IMR-90 (cell line): ENCODE measurements at regions not wholly inside any gene's neighbourhood (a gene's known extent, or its start where the extent isn't known, plus 50 kb on each side); places are given as distances from the start of the nearest gene placed in this dataset.

Experiments
- ATAC-seq: fragments of 200-7000 bp; cut with Tn5 transposase; 2 replicates; pipeline ENCODE4 v1.9.1; 2020; ENCODE audit warnings: low read depth, mild to moderate bottlenecking, moderate library complexity
- BruUV-seq: library from RNA; stranded (reverse); fragments of 400-500 nt; replicated peaks from 2 replicates; lab custom pipeline; 2021; lab: Mats Ljungman, UMichigan
- CTCF ChIA-PET: fragments of 300-600 bp; formaldehyde crosslinking; extraction: SDS; loops from one replicate; lab custom pipeline; 2021; ENCODE audit warnings: antibody characterized with exemption; lab: Yijun Ruan, JAX
- POLR2A ChIA-PET: fragments of 300-600 bp; sonication (Branson Sonifier 250); formaldehyde crosslinking; loops from one replicate; lab custom pipeline; 2022; ENCODE audit warnings: antibody characterized with exemption; ENCODE audit not compliant: unreplicated experiment; lab: Charles Lee
- DNase-seq: peaks from one replicate; pipeline ENCODE4 v3.0.0; 2013
- H2AFZ ChIP-seq: replicated peaks from 2 replicates; pipeline ENCODE3; 2013; ENCODE audit warnings: low read length, mild to moderate bottlenecking; ENCODE audit not compliant: poor library complexity
- H2AK5ac ChIP-seq: 2 replicates; pipeline ENCODE4 v1.6.1; 2013; ENCODE audit warnings: low read depth, low read length, inconsistent platforms
- H2AK9ac ChIP-seq: replicated peaks from 2 replicates; pipeline ENCODE3; 2013; ENCODE audit warnings: mild to moderate bottlenecking, low read depth, low read length, moderate library complexity; ENCODE audit not compliant: poor library complexity
- H2BK120ac ChIP-seq: 2 replicates; pipeline ENCODE4 v1.6.1; 2013; ENCODE audit warnings: low read depth, low read length, inconsistent platforms
- H2BK15ac ChIP-seq: 3 replicates; pipeline ENCODE4 v1.6.1; 2013; ENCODE audit warnings: low read depth, low read length, inconsistent platforms
- H2BK20ac ChIP-seq: 2 replicates; pipeline ENCODE4 v1.6.1; 2013; ENCODE audit warnings: low read depth, mild to moderate bottlenecking, inconsistent platforms, low read length, moderate library complexity
- H2BK5ac ChIP-seq: 2 replicates; pipeline ENCODE4 v1.6.1; 2013; ENCODE audit warnings: mild to moderate bottlenecking, low read depth, low read length, inconsistent platforms; ENCODE audit not compliant: poor library complexity, severe bottlenecking
- H3K14ac ChIP-seq: replicated peaks from 2 replicates; pipeline ENCODE4 v1.6.1; 2013; ENCODE audit warnings: low read depth, low read length, inconsistent platforms
- H3K18ac ChIP-seq: 2 replicates; pipeline ENCODE4 v1.6.1; 2013; ENCODE audit warnings: low read depth, low read length, control low read depth
- H3K23ac ChIP-seq: 2 replicates; pipeline ENCODE4 v1.6.1; 2013; ENCODE audit warnings: low read depth, low read length, inconsistent platforms
- H3K27ac ChIP-seq: 2 replicates; pipeline ENCODE4 v1.5.1; 2013; ENCODE audit warnings: mild to moderate bottlenecking, control low read depth, low read length; ENCODE audit not compliant: insufficient read depth
- H3K27me3 ChIP-seq: 2 replicates; pipeline ENCODE4 v1.6.1; 2013; ENCODE audit warnings: low read length; ENCODE audit not compliant: control insufficient read depth, insufficient read depth
- H3K36me3 ChIP-seq: 2 replicates; pipeline ENCODE4 v1.6.1; 2013; ENCODE audit warnings: low read length, mixed read lengths; ENCODE audit not compliant: control insufficient read depth, insufficient read depth
- H3K4ac ChIP-seq: 2 replicates; pipeline ENCODE4 v1.6.1; 2013; ENCODE audit warnings: low read depth, low read length, inconsistent platforms
- H3K4me1 ChIP-seq: 2 replicates; pipeline ENCODE4 v1.6.1; 2013; ENCODE audit warnings: low read length, mixed read lengths; ENCODE audit not compliant: control insufficient read depth, insufficient read depth
- H3K4me2 ChIP-seq: 2 replicates; pipeline ENCODE4 v1.6.1; 2013; ENCODE audit warnings: low read depth, mild to moderate bottlenecking, control low read depth, low read length, moderate library complexity
- H3K4me3 ChIP-seq: 2 replicates; pipeline ENCODE4 v1.5.1; 2013; ENCODE audit warnings: low read depth, mild to moderate bottlenecking, control low read depth, low read length, moderate library complexity; ENCODE audit not compliant: insufficient read depth
- H3K56ac ChIP-seq: 2 replicates; pipeline ENCODE4 v1.6.1; 2013; ENCODE audit warnings: low read length, inconsistent platforms; ENCODE audit not compliant: insufficient read depth; ENCODE audit errors: extremely low read depth
- H3K79me1 ChIP-seq, 2 experiments: 2 replicates each; pipeline ENCODE4 v1.6.1; 2013; ENCODE audit warnings: low read length in 2 of 2, inconsistent platforms in 1 of 2, low read depth in 1 of 2
- H3K9ac ChIP-seq: 2 replicates; pipeline ENCODE4 v1.6.1; 2013; ENCODE audit warnings: low read depth, low read length, control low read depth
- H3K9me1 ChIP-seq: 2 replicates; pipeline ENCODE4 v1.6.1; 2013; ENCODE audit warnings: low read length, inconsistent platforms; ENCODE audit not compliant: insufficient read depth
- H3K9me3 ChIP-seq: 2 replicates; pipeline ENCODE4 v1.6.1; 2013; ENCODE audit warnings: low read length; ENCODE audit not compliant: control insufficient read depth, insufficient read depth
- H4K20me1 ChIP-seq: 2 replicates; pipeline ENCODE4 v1.6.1; 2013; ENCODE audit warnings: low read length, inconsistent platforms; ENCODE audit not compliant: insufficient read depth
- H4K5ac ChIP-seq: 2 replicates; pipeline ENCODE4 v1.6.1; 2013; ENCODE audit warnings: mild to moderate bottlenecking, low read depth, low read length, control low read depth
- H4K8ac ChIP-seq, 2 experiments: 2 replicates each; pipeline ENCODE4 v1.6.1; 2013; ENCODE audit warnings: low read depth in 2 of 2, low read length in 2 of 2, control low read depth in 1 of 2, inconsistent platforms in 1 of 2
- H4K91ac ChIP-seq: 2 replicates; pipeline ENCODE4 v1.6.1; 2013; ENCODE audit warnings: low read depth, low read length, inconsistent platforms; ENCODE audit not compliant: insufficient read depth
- RAD21 ChIP-seq: IDR thresholded peaks from 2 replicates; pipeline ENCODE4 v1.6.1; 2012; ENCODE audit warnings: low read length, improper control_type of control experiment
- WGBS, 2 experiments: methylation state at CpG; one replicate each; pipeline versions ENCODE4 v1.1.5 to v1.1.7; 2013; ENCODE audit warnings: missing lambda C conversion rate in 2 of 2; ENCODE audit not compliant: insufficient read length in 1 of 2; ENCODE audit errors: extremely low coverage in 2 of 2; 5-methylcytosine and 5-hydroxymethylcytosine counted together
- dilution Hi-C: fragments of 300-500 bp; cut with HindIII; formaldehyde crosslinking; loops from one replicate; pipeline ENCODE4 v1.14.3; 2018; ENCODE audit warnings: low sequenced_read_pairs; ENCODE audit not compliant: unreplicated experiment
- in situ Hi-C: fragments of 300-500 bp; cut with MboI; formaldehyde crosslinking; loops from 3 replicates; pipeline ENCODE4 v1.14.3; 2019; ENCODE audit warnings: low sequenced_read_pairs, inconsistent platforms, mixed read lengths
- intact Hi-C: fragments of 100-400 bp; cut with micrococcal nuclease; formaldehyde crosslinking; loops from 2 replicates; pipeline ENCODE4 v1.10.0; 2022

- no peak overlapping the region for H3K18ac ChIP-seq
- H2BK120ac ChIP-seq: no peak overlapping the region
- WGBS, 2 experiments: no CpG with 5 or more reads among the region's 2 CpGs
- in situ Hi-C loops (no loop called here), intact Hi-C loops (no loop called here), dilution Hi-C loops (no loop called here)
- H3K4me2 ChIP-seq: no peak overlapping the region
- H3K4ac ChIP-seq: no peak overlapping the region
- H2AFZ ChIP-seq: no peak overlapping the region
- ChIA-PET POLR2A (no interaction called here), CTCF (no interaction called here)
- DNase-seq (no peak), ATAC-seq (no peak)
- no peak overlapping the region for H4K8ac ChIP-seq
- no peaks in the 10 kb centered on the region for H3K36me3 ChIP-seq
- H3K27me3 ChIP-seq: no peaks in the 10 kb centered on the region; the same call in none of the 2 replicates
- no TSS peak for BruUV-seq
- H4K5ac ChIP-seq: no peak overlapping the region
- H2BK15ac ChIP-seq: no peak overlapping the region
- H3K9ac ChIP-seq: no peak overlapping the region
- no peaks in the 10 kb centered on the region for H3K4me1 ChIP-seq
- H2AK9ac ChIP-seq: no peak overlapping the region
- no peaks in the 10 kb centered on the region for H4K20me1 ChIP-seq
- H3K23ac ChIP-seq: no peak overlapping the region
- H2BK20ac ChIP-seq: no peak overlapping the region
- no peak overlapping the region for H3K14ac ChIP-seq
- no peak overlapping the region for H4K91ac ChIP-seq
- no peak overlapping the region for H3K56ac ChIP-seq
- no peak overlapping the region for H3K4me3 ChIP-seq
- no peak overlapping the region for H2AK5ac ChIP-seq
- H3K27ac ChIP-seq: no peak overlapping the region
- H3K9me1 ChIP-seq: no peaks in the 10 kb centered on the region
- TF ChIP-seq RAD21: no peak
- no peaks in the 10 kb centered on the region for H3K79me1 ChIP-seq
- H3K9me3 ChIP-seq: no peaks in the 10 kb centered on the region
- no peak overlapping the region for H2BK5ac ChIP-seq
These were observed 171.9 kb downstream of the FOXO1 start for GRCh38 chr13:40494513-40494912.
